ENCODE measurements at regions not wholly inside any gene's neighbourhood (a gene's known extent, or its start where the extent isn't known, plus 50 kb on each side); places are given as distances from the start of the nearest gene placed in this dataset.

DNA sequence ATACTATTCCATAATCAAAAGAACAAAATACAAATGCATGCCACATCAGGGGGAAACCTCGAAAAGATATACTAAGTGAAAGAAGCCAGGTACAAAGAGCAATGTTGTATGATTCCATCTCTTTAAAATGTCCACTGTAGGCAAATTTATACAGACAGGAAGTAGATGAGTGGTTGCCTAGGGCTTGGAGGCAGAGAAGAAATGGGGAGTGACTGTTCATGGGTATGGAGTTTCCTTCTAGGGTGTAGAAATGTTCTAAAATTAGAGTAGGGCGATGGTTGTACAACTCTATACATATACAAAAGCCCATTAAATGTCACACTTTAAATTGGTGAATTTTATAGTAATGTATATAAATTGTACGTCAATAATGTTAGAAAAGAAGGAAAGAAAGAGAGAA is 128.1 kb downstream of the MAF start:
- TF ChIP-seq EZH2phosphoT487 (IDR thresholded peaks at IDR 0.05; ENCODE audit: borderline replicate concordance, low read depth, low read length): no peak
- TF ChIP-seq, protein P1, sequence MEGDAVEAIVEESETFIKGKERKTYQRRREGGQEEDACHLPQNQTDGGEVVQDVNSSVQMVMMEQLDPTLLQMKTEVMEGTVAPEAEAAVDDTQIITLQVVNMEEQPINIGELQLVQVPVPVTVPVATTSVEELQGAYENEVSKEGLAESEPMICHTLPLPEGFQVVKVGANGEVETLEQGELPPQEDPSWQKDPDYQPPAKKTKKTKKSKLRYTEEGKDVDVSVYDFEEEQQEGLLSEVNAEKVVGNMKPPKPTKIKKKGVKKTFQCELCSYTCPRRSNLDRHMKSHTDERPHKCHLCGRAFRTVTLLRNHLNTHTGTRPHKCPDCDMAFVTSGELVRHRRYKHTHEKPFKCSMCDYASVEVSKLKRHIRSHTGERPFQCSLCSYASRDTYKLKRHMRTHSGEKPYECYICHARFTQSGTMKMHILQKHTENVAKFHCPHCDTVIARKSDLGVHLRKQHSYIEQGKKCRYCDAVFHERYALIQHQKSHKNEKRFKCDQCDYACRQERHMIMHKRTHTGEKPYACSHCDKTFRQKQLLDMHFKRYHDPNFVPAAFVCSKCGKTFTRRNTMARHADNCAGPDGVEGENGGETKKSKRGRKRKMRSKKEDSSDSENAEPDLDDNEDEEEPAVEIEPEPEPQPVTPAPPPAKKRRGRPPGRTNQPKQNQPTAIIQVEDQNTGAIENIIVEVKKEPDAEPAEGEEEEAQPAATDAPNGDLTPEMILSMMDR (conservative IDR thresholded peaks at IDR 0.05; ENCODE audit: low read length): no peak
- H3K4me3 ChIP-seq (ENCODE audit: low read depth, low read length, poor library complexity, severe bottlenecking): no peak overlapping the region
- POLR2A ChIA-PET: no interaction called here

DNA sequence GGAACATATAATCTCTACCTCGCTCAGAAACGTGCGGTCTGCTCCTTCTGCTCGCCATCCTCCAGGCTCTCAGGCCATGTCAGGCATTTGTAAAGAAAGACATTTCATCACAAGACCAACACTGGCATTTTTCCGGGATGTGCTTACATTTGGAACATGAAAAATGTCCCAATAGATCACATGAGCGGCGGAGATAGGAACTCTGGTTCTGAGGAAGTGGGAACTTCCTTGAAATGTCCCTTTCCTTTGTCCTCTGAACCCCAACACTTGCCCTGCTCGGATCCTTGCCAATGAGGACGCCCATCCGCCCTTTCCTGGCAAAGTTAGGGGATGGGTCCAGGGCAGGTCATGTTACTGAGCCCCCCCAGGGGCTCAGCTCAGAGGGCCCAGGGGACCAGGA is 130.5 kb downstream of the MAF start:
- Histone ChIP-seq H3K4me3 (ENCODE audit: low read depth, low read length, poor library complexity, severe bottlenecking) (no peak overlapping the region), H3K9me2 (ENCODE audit: insufficient read depth, low read length) (no peaks in the 10 kb centered on the region), H3K4me1 (ENCODE audit: insufficient read depth, low read length, poor library complexity, severe bottlenecking) (no peaks in the 10 kb centered on the region), H3K27ac (ENCODE audit: low read depth, low read length, poor library complexity, severe bottlenecking) (no peak overlapping the region), H3K9me3 (ENCODE audit: low read length) (no peaks in the 10 kb centered on the region), H2AFZ (ENCODE audit: low read length) (no peak overlapping the region), H3K36me3 (ENCODE audit: insufficient read depth, low read length) (no peaks in the 10 kb centered on the region), H4K20me1 (ENCODE audit: insufficient read depth, low read length) (no peaks in the 10 kb centered on the region), H3K79me2 (ENCODE audit: insufficient read depth, low read depth, low read length) (no peaks in the 10 kb centered on the region), H3K4me2 (ENCODE audit: low read length) (no peak overlapping the region)
- POLR2A ChIA-PET: interaction anchor here (0.6 kb wide), 1 partner anchor 986 kb away, joined by 3 read pairs; no protein-coding TSS in a partner anchor
- no peak for TF ChIP-seq EZH2phosphoT487 (IDR thresholded peaks at IDR 0.05; ENCODE audit: borderline replicate concordance, low read depth, low read length)
- TF ChIP-seq, protein P1 (conservative IDR thresholded peaks at IDR 0.05; ENCODE audit: low read length): no peak
- intact Hi-C loops (cut with micrococcal nuclease; ENCODE audit: unreplicated experiment): no loop called here
- no TSS peak for BruUV-seq (replicated peaks)
- no peak for DNase-seq (ENCODE audit: low spot score)
- CTCF ChIA-PET (ENCODE audit: unreplicated experiment): no interaction called here

More for the DNA sequence above, 128.1 kb downstream of the MAF start:
- H4K20me1 ChIP-seq (ENCODE audit: insufficient read depth, low read length): no peaks in the 10 kb centered on the region
- H3K27ac ChIP-seq (ENCODE audit: low read depth, low read length, poor library complexity, severe bottlenecking): no peak overlapping the region
- DNase-seq (ENCODE audit: low spot score): no peak
- H2AFZ ChIP-seq (ENCODE audit: low read length): no peak overlapping the region
- no peaks in the 10 kb centered on the region for H3K9me2 ChIP-seq (ENCODE audit: insufficient read depth, low read length)
- H3K79me2 ChIP-seq (ENCODE audit: insufficient read depth, low read depth, low read length): no peaks in the 10 kb centered on the region
- no TSS peak for BruUV-seq (replicated peaks)
- intact Hi-C loops (cut with micrococcal nuclease; ENCODE audit: unreplicated experiment): no loop called here
- CTCF ChIA-PET (ENCODE audit: unreplicated experiment): no interaction called here
- H3K9me3 ChIP-seq (ENCODE audit: low read length): no peaks in the 10 kb centered on the region
- no peak overlapping the region for H3K4me2 ChIP-seq (ENCODE audit: low read length)
- no peaks in the 10 kb centered on the region for H3K4me1 ChIP-seq (ENCODE audit: insufficient read depth, low read length, poor library complexity, severe bottlenecking)
- H3K36me3 ChIP-seq (ENCODE audit: insufficient read depth, low read length): no peaks in the 10 kb centered on the region

GRCh38 chr16:79468631-79469030 is 131.9 kb downstream of the MAF start:
- H3K79me2 ChIP-seq (ENCODE audit: insufficient read depth, low read depth, low read length): no peaks in the 10 kb centered on the region
- no peak overlapping the region for H3K4me3 ChIP-seq (ENCODE audit: low read depth, low read length, poor library complexity, severe bottlenecking)
- H3K9me2 ChIP-seq (ENCODE audit: insufficient read depth, low read length): no peaks in the 10 kb centered on the region
- CTCF ChIA-PET (ENCODE audit: unreplicated experiment): no interaction called here
- no TSS peak for BruUV-seq (replicated peaks)
- no peak for DNase-seq (ENCODE audit: low spot score)
- intact Hi-C loops (cut with micrococcal nuclease; ENCODE audit: unreplicated experiment): no loop called here
- no peaks in the 10 kb centered on the region for H3K4me1 ChIP-seq (ENCODE audit: insufficient read depth, low read length, poor library complexity, severe bottlenecking)
- TF ChIP-seq EZH2phosphoT487 (IDR thresholded peaks at IDR 0.05; ENCODE audit: borderline replicate concordance, low read depth, low read length): no peak
- TF ChIP-seq, protein P1 (conservative IDR thresholded peaks at IDR 0.05; ENCODE audit: low read length): no peak
- no peaks in the 10 kb centered on the region for H3K9me3 ChIP-seq (ENCODE audit: low read length)
- H3K27ac ChIP-seq (ENCODE audit: low read depth, low read length, poor library complexity, severe bottlenecking): no peak overlapping the region
- no peak overlapping the region for H2AFZ ChIP-seq (ENCODE audit: low read length)
- H3K36me3 ChIP-seq (ENCODE audit: insufficient read depth, low read length): no peaks in the 10 kb centered on the region
- no peaks in the 10 kb centered on the region for H4K20me1 ChIP-seq (ENCODE audit: insufficient read depth, low read length)
- POLR2A ChIA-PET: no interaction called here
- H3K4me2 ChIP-seq (ENCODE audit: low read length): no peak overlapping the region
